K562 (cell line): ENCODE measurements at regions not wholly inside any gene's neighbourhood (a gene's known extent, or its start where the extent isn't known, plus 50 kb on each side); places are given as distances from the start of the nearest gene placed in this dataset.

Experiments used
- ATAC-seq: fragments of 200-7000 bp; cut with Tn5 transposase; 3 replicates; pipeline ENCODE4 v1.9.1; 2020; ENCODE audit warnings: moderate library complexity
- BruUV-seq: library from RNA; stranded (reverse); fragments of 400-500 nt; replicated peaks from 2 replicates; lab custom pipeline; 2021; lab: Mats Ljungman, UMichigan
- CTCF ChIA-PET: fragments of 300-600 bp; formaldehyde crosslinking; extraction: SDS; loops from one replicate; lab custom pipeline; 2021; ENCODE audit warnings: low intra/inter-chr PET ratio; lab: Yijun Ruan, JAX
- POLR2A ChIA-PET: fragments of 300-600, 350-650 bp; sonication (Branson Sonifier 250); formaldehyde crosslinking; extraction: SDS; loops from one replicate; lab custom pipeline; 2021; ENCODE audit warnings: antibody characterized with exemption, inconsistent platforms; lab: Yijun Ruan, JAX
- DNase-seq, 4 experiments: peaks; one replicate each; pipeline versions ENCODE4 v3.0.0 to v3.0.0-alpha.2; 2011 to 2018; ENCODE audit warnings: low spot score in 3 of 4, mixed read lengths in 3 of 4; ENCODE audit errors: extremely low read depth in 1 of 4
- FAIRE-seq: peaks from 2 replicates; lab custom pipeline; 2011; peaks lifted over from hg19 to GRCh38; lab: Jason Lieb, UNC
- H2AFZ ChIP-seq: 2 replicates; pipeline ENCODE4 v1.6.0; 2011; ENCODE audit warnings: low read depth, low read length, control low read depth, inconsistent platforms
- H3K27ac ChIP-seq: fragments of 200-600 bp; 3 replicates; pipeline ENCODE4 v1.8.0; 2011; ENCODE audit warnings: low read depth, mild to moderate bottlenecking, control low read depth, inconsistent platforms, low read length, moderate library complexity, mixed read lengths; ENCODE audit errors: extremely low read depth
- H3K27me3 ChIP-seq, 2 experiments: fragments of 300-600 bp in 1 of 2; 2 replicates in 1 of 2; 3 replicates in 1 of 2; pipeline versions ENCODE4 v1.6.0 to v1.8.0; 2011; ENCODE audit warnings: inconsistent platforms in 2 of 2, low read length in 2 of 2, mild to moderate bottlenecking in 1 of 2, mixed read lengths in 1 of 2, moderate library complexity in 1 of 2; ENCODE audit not compliant: control insufficient read depth in 2 of 2, insufficient read depth in 2 of 2
- H3K36me3 ChIP-seq: fragments of 300-600 bp; 3 replicates; pipeline ENCODE4 v1.8.0; 2011; ENCODE audit warnings: mild to moderate bottlenecking, low read length, inconsistent platforms; ENCODE audit not compliant: control insufficient read depth, insufficient read depth
- H3K4me1 ChIP-seq, 2 experiments: fragments of 200-600 bp in 1 of 2; replicated peaks in 1 of 2; 2 replicates in 1 of 2; 3 replicates in 1 of 2; pipeline versions ENCODE4 v1.5.1 to v1.8.0; 2011; ENCODE audit warnings: inconsistent platforms in 2 of 2, low read length in 2 of 2, mild to moderate bottlenecking in 1 of 2, mixed read lengths in 1 of 2, moderate library complexity in 1 of 2; ENCODE audit not compliant: control insufficient read depth in 2 of 2, insufficient read depth in 2 of 2
- H3K4me2 ChIP-seq: 2 replicates; pipeline ENCODE4 v1.6.1; 2011; ENCODE audit warnings: low read length, control low read depth, inconsistent platforms, mixed read lengths; ENCODE audit not compliant: insufficient read depth
- H3K4me3 ChIP-seq: fragments of 200-600 bp; sonication (generic), shearing (Covaris generic); 2 replicates; pipeline ENCODE4 v1.5.1; 2016; ENCODE audit warnings: control low read depth, inconsistent platforms
- H3K79me2 ChIP-seq: fragments of 200-600 bp; 3 replicates; pipeline ENCODE4 v1.8.0; 2011; ENCODE audit warnings: low read length, inconsistent platforms; ENCODE audit not compliant: control insufficient read depth, insufficient read depth
- H3K9ac ChIP-seq, 2 experiments: 2 replicates each; pipeline versions ENCODE4 v1.6.0 to v1.6.1; 2011; ENCODE audit warnings: low read depth in 2 of 2, low read length in 2 of 2, control low read depth in 1 of 2, inconsistent platforms in 1 of 2, mild to moderate bottlenecking in 1 of 2, mixed read lengths in 1 of 2; ENCODE audit not compliant: insufficient read depth in 1 of 2
- H3K9me1 ChIP-seq: one replicate; pipeline ENCODE4 v1.6.0; 2011; ENCODE audit warnings: inconsistent platforms, mild to moderate bottlenecking, low read length, moderate library complexity; ENCODE audit not compliant: control insufficient read depth, insufficient read depth
- H3K9me3 ChIP-seq: replicated peaks from 2 replicates; pipeline ENCODE4 v1.5.1; 2011; ENCODE audit warnings: low read depth, low read length, inconsistent platforms; ENCODE audit not compliant: control insufficient read depth, insufficient read depth
- H4K20me1 ChIP-seq: replicated peaks from 2 replicates; pipeline ENCODE4 v1.6.1; 2011; ENCODE audit warnings: low read length, inconsistent platforms, mixed read lengths; ENCODE audit not compliant: control insufficient read depth, insufficient read depth
- BDP1 ChIP-seq: IDR thresholded peaks from 3 replicates; pipeline ENCODE4 v1.6.1; 2011; ENCODE audit not compliant: insufficient read length, insufficient read depth
- BRD9 ChIP-seq: fragments of 450-650 bp; IDR thresholded peaks from 2 replicates; pipeline ENCODE4 v1.6.1; 2018; ENCODE audit warnings: low read depth; ENCODE audit not compliant: partially characterized antibody
- CBX3 ChIP-seq, 2 experiments: IDR thresholded peaks; 1 replicate in 1 of 2; 2 replicates in 1 of 2; pipeline ENCODE4 v1.6.1; 2012; ENCODE audit warnings: inconsistent platforms in 2 of 2, low read length in 2 of 2, borderline replicate concordance in 1 of 2, control low read depth in 1 of 2
- CHD2 ChIP-seq: IDR thresholded peaks from 2 replicates; pipeline ENCODE4 v1.6.1; 2011; ENCODE audit warnings: low read depth, low read length
- CXXC5 ChIP-seq: fragments of 250-450 bp; sonication (Bioruptor Pico); IDR thresholded peaks from 2 replicates; pipeline ENCODE4 v1.8.0; 2022; ENCODE audit warnings: inconsistent platforms, mild to moderate bottlenecking, moderate library complexity
- EGR1 ChIP-seq: fragments of 450-650 bp; conservative IDR thresholded peaks from 2 replicates; pipeline ENCODE4 v1.6.1; 2017; ENCODE audit warnings: mild to moderate bottlenecking
- NONO ChIP-seq, 2 experiments: fragments of 200-400 bp in 1 of 2; fragments of 450-650 bp in 1 of 2; formaldehyde crosslinking in 1 of 2; IDR thresholded peaks; 2 replicates each; pipeline ENCODE4 v1.6.1; 2017; ENCODE audit warnings: low read depth in 2 of 2, mild to moderate bottlenecking in 2 of 2, moderate library complexity in 2 of 2, low read length in 1 of 2
- PHF20 ChIP-seq: fragments of 450-650 bp; IDR thresholded peaks from 2 replicates; pipeline ENCODE4 v1.6.1; 2018; ENCODE audit not compliant: partially characterized antibody
- PML ChIP-seq: IDR thresholded peaks from 2 replicates; pipeline ENCODE4 v1.6.1; 2012; ENCODE audit warnings: low read length, inconsistent platforms
- POU5F1 ChIP-seq: fragments of 150-350 bp; IDR thresholded peaks from 2 replicates; pipeline ENCODE4 v1.6.1; 2014; ENCODE audit warnings: borderline replicate concordance, low read length, low read depth, mild to moderate bottlenecking; ENCODE audit not compliant: partially characterized antibody
- WGBS: fragments of 100-300 bp; shearing (Covaris generic); methylation state at CpG from one replicate; pipeline ENCODE4 v1.1.6; 2016; ENCODE audit warnings: low coverage, mixed read lengths; ENCODE audit not compliant: insufficient coverage; ENCODE audit errors: missing lambda C conversion rate; 5-methylcytosine and 5-hydroxymethylcytosine counted together
- in situ Hi-C: fragments of 300-500 bp; cut with MboI; formaldehyde crosslinking; loops from 4 replicates; pipeline ENCODE4 v1.15.0; 2018; ENCODE audit warnings: inconsistent platforms, mixed read lengths
- intact Hi-C: fragments of 100-400 bp; cut with micrococcal nuclease; formaldehyde crosslinking; loops from 2 replicates; pipeline ENCODE4 v1.14.2; 2022
- TF ChIP-seq, protein P1 (sequence below), 2 experiments: fragments of 450-650 bp; formaldehyde crosslinking in 1 of 2; IDR thresholded peaks; 2 replicates each; pipeline versions ENCODE4 v1.4.0 to v1.6.1; 2014 to 2020; ENCODE audit warnings: mild to moderate bottlenecking in 2 of 2, borderline replicate concordance in 1 of 2, low read depth in 1 of 2
- TF ChIP-seq, protein P2 (sequence below): IDR thresholded peaks from 2 replicates; pipeline ENCODE4 v1.6.1; 2011; ENCODE audit warnings: borderline replicate concordance, low read depth, mild to moderate bottlenecking, moderate library complexity, low read length; ENCODE audit not compliant: insufficient read depth, poor library complexity, severe bottlenecking

DNA sequence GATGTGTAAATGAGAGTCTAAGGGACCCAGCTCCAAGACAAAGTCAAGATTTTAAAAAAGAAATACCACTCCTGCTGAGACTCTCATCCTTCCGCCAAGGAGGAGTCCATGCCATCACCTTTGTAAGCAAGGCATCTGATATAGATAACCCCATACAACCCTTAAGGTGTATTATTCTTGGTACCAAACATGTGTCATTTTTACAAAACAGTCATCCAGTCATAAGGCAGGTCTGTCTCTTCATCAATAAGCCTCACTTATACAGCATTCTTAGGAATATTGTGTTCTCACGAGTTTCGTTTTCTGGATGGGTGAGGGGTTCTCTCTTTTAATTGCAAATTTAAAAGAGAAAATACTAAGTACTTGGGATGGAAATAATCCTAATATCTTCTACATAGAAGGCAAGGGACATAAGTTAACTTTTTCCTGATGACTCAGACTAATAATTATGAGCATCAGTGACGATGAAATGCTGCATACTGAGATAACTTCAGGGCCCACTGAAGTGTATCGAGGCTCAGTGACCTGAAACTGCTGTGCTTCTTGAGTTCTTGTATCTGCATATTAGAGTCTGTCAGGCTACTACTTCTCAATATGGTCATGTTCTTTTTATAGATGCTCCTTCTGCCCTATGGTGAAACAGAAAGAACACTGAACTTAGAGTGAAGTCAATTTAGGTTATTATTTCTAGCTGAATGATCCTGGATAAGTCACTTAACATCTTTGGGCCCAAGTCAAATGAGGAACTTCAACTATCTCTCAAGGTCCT is 166.6 kb downstream of the KLF12 start:
- Histone ChIP-seq H3K27me3 (no peaks in the 10 kb centered on the region), H3K79me2 (no peaks in the 10 kb centered on the region), H3K36me3 (no peaks in the 10 kb centered on the region), H3K9me3 (no peaks in the 10 kb centered on the region), H3K9ac (no peak overlapping the region), H3K4me2 (no peak overlapping the region), H2AFZ (no peak overlapping the region), H3K4me3 (no peak overlapping the region), H3K27ac (no peak overlapping the region), H3K9me1 (no peaks in the 10 kb centered on the region), H4K20me1 (no peaks in the 10 kb centered on the region), H3K4me1 (no peaks in the 10 kb centered on the region)
- in situ Hi-C loops, result no loop called here
- ChIA-PET POLR2A (no interaction called here), CTCF (no interaction called here)
- no TSS peak for BruUV-seq
- no peak for FAIRE-seq
- ATAC-seq, result no peak
- intact Hi-C loops, result no loop called here
- DNase-seq, result no peak
- 0% methylated on average over 5 of the region's 5 CpGs for WGBS
- TF ChIP-seq EGR1, result no peak
- TF ChIP-seq, protein P1, sequence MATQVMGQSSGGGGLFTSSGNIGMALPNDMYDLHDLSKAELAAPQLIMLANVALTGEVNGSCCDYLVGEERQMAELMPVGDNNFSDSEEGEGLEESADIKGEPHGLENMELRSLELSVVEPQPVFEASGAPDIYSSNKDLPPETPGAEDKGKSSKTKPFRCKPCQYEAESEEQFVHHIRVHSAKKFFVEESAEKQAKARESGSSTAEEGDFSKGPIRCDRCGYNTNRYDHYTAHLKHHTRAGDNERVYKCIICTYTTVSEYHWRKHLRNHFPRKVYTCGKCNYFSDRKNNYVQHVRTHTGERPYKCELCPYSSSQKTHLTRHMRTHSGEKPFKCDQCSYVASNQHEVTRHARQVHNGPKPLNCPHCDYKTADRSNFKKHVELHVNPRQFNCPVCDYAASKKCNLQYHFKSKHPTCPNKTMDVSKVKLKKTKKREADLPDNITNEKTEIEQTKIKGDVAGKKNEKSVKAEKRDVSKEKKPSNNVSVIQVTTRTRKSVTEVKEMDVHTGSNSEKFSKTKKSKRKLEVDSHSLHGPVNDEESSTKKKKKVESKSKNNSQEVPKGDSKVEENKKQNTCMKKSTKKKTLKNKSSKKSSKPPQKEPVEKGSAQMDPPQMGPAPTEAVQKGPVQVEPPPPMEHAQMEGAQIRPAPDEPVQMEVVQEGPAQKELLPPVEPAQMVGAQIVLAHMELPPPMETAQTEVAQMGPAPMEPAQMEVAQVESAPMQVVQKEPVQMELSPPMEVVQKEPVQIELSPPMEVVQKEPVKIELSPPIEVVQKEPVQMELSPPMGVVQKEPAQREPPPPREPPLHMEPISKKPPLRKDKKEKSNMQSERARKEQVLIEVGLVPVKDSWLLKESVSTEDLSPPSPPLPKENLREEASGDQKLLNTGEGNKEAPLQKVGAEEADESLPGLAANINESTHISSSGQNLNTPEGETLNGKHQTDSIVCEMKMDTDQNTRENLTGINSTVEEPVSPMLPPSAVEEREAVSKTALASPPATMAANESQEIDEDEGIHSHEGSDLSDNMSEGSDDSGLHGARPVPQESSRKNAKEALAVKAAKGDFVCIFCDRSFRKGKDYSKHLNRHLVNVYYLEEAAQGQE (IDR thresholded peaks at IDR 0.05; ENCODE audit: borderline replicate concordance), result no peak
- TF ChIP-seq, protein P1 (CRISPR knock-in tag; IDR thresholded peaks at IDR 0.05; ENCODE audit: low read depth), result no peak
- TF ChIP-seq PML, result no peak
- no peak for TF ChIP-seq BDP1
- no peak for TF ChIP-seq CHD2
- TF ChIP-seq, protein P2, sequence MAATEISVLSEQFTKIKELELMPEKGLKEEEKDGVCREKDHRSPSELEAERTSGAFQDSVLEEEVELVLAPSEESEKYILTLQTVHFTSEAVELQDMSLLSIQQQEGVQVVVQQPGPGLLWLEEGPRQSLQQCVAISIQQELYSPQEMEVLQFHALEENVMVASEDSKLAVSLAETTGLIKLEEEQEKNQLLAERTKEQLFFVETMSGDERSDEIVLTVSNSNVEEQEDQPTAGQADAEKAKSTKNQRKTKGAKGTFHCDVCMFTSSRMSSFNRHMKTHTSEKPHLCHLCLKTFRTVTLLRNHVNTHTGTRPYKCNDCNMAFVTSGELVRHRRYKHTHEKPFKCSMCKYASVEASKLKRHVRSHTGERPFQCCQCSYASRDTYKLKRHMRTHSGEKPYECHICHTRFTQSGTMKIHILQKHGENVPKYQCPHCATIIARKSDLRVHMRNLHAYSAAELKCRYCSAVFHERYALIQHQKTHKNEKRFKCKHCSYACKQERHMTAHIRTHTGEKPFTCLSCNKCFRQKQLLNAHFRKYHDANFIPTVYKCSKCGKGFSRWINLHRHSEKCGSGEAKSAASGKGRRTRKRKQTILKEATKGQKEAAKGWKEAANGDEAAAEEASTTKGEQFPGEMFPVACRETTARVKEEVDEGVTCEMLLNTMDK, result no peak
- TF ChIP-seq CXXC5 (CRISPR knock-in tag), result no peak
- TF ChIP-seq NONO (IDR thresholded peaks at IDR 0.05; ENCODE audit: low read depth in 2 of 2, low read length in 1 of 2), result no peak
- TF ChIP-seq POU5F1, result no peak
- no peak for TF ChIP-seq BRD9
- no peak for TF ChIP-seq CBX3 (IDR thresholded peaks at IDR 0.05; ENCODE audit: borderline replicate concordance in 1 of 2, low read length in 2 of 2)
- TF ChIP-seq PHF20, result no peak
